OCI-LY3 (cell line): ENCODE measurements at regions not wholly inside any gene's neighbourhood (a gene's known extent, or its start where the extent isn't known, plus 50 kb on each side); places are given as distances from the start of the nearest gene placed in this dataset.

ENCODE experiments used
- H2AFZ ChIP-seq: fragments of 200-600, 300-600 bp; shearing (Covaris generic); 2 replicates; pipeline ENCODE4 v1.6.0; 2014; ENCODE audit warnings: antibody characterized with exemption, low read depth, low read length
- H3K27ac ChIP-seq: fragments of 200-600, 300-600 bp; sonication (generic); 2 replicates; pipeline ENCODE4 v1.5.1; 2014; ENCODE audit warnings: mild to moderate bottlenecking, low read length, moderate library complexity, mixed read lengths
- H3K27me3 ChIP-seq: fragments of 200-600, 300-600 bp; sonication (generic); 2 replicates; pipeline ENCODE4 v1.6.1; 2014; ENCODE audit warnings: low read depth, low read length, mixed read lengths
- H3K36me3 ChIP-seq: fragments of 200-600, 300-600 bp; sonication (generic); replicated peaks from 2 replicates; pipeline ENCODE3; 2014; ENCODE audit warnings: low read depth, low read length, mixed read lengths
- H3K4me1 ChIP-seq: fragments of 300-600, 200-600 bp; sonication (generic); 2 replicates; pipeline ENCODE4 v1.6.1; 2014; ENCODE audit warnings: low read length, mixed read lengths
- H3K4me2 ChIP-seq: fragments of 200-600, 300-600 bp; sonication (generic); 2 replicates; pipeline ENCODE4 v1.6.1; 2014; ENCODE audit warnings: low read length, mixed read lengths
- H3K4me3 ChIP-seq: fragments of 300-600, 200-600 bp; sonication (generic); 2 replicates; pipeline ENCODE4 v1.5.1; 2014; ENCODE audit warnings: antibody characterized with exemption, mild to moderate bottlenecking, low read length, moderate library complexity
- H3K79me2 ChIP-seq: fragments of 300-600, 200-600 bp; shearing (Covaris generic); 2 replicates; pipeline ENCODE4 v1.6.1; 2014; ENCODE audit warnings: mild to moderate bottlenecking, low read length, mixed read lengths
- H3K9ac ChIP-seq: fragments of 300-600, 200-600 bp; shearing (Covaris generic); 2 replicates; pipeline ENCODE4 v1.6.0; 2014; ENCODE audit warnings: mild to moderate bottlenecking, low read length, moderate library complexity
- H3K9me3 ChIP-seq: fragments of 200-600, 300-600 bp; shearing (Covaris generic); 2 replicates; pipeline ENCODE4 v1.6.1; 2014; ENCODE audit warnings: low read length, mixed read lengths; ENCODE audit not compliant: insufficient read depth
- H4K20me1 ChIP-seq: fragments of 200-600, 300-600 bp; sonication (generic); 2 replicates; pipeline ENCODE4 v1.6.1; 2016; ENCODE audit warnings: low read length, mixed read lengths; ENCODE audit not compliant: insufficient read depth
- EZH2phosphoT487 ChIP-seq: fragments of 200-600 bp; shearing (Covaris generic); IDR thresholded peaks from 2 replicates; pipeline ENCODE4 v1.6.1; 2018; ENCODE audit warnings: antibody characterized with exemption, mixed run types, low read depth
- TF ChIP-seq, protein P1 (sequence below): fragments of 200-600, 300-600 bp; sonication (generic); IDR thresholded peaks from 2 replicates; pipeline ENCODE4 v1.5.1; 2014; ENCODE audit warnings: antibody characterized with exemption, low read length, low read depth

GRCh38 chr9:96122282-96122681 lies 179.7 kb downstream of the HSD17B3 start:
- no peak for TF ChIP-seq EZH2phosphoT487
- TF ChIP-seq, protein P1, sequence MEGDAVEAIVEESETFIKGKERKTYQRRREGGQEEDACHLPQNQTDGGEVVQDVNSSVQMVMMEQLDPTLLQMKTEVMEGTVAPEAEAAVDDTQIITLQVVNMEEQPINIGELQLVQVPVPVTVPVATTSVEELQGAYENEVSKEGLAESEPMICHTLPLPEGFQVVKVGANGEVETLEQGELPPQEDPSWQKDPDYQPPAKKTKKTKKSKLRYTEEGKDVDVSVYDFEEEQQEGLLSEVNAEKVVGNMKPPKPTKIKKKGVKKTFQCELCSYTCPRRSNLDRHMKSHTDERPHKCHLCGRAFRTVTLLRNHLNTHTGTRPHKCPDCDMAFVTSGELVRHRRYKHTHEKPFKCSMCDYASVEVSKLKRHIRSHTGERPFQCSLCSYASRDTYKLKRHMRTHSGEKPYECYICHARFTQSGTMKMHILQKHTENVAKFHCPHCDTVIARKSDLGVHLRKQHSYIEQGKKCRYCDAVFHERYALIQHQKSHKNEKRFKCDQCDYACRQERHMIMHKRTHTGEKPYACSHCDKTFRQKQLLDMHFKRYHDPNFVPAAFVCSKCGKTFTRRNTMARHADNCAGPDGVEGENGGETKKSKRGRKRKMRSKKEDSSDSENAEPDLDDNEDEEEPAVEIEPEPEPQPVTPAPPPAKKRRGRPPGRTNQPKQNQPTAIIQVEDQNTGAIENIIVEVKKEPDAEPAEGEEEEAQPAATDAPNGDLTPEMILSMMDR, result no peak
- H4K20me1 ChIP-seq, result no peaks in the 10 kb centered on the region
- H3K36me3 ChIP-seq, result no peaks in the 10 kb centered on the region
- H3K9ac ChIP-seq, result no peak overlapping the region
- H3K9me3 ChIP-seq, result no peaks in the 10 kb centered on the region
- no peak overlapping the region for H3K27ac ChIP-seq
- H3K4me3 ChIP-seq, result no peak overlapping the region
- no peak overlapping the region for H3K4me2 ChIP-seq
- H3K79me2 ChIP-seq, result no peaks in the 10 kb centered on the region
- H3K4me1 ChIP-seq, result no peaks in the 10 kb centered on the region
- no peaks in the 10 kb centered on the region for H3K27me3 ChIP-seq
- H2AFZ ChIP-seq, result peak overlapping the region; percentile 44; the same call in 1 of the 2 replicates

DNA sequence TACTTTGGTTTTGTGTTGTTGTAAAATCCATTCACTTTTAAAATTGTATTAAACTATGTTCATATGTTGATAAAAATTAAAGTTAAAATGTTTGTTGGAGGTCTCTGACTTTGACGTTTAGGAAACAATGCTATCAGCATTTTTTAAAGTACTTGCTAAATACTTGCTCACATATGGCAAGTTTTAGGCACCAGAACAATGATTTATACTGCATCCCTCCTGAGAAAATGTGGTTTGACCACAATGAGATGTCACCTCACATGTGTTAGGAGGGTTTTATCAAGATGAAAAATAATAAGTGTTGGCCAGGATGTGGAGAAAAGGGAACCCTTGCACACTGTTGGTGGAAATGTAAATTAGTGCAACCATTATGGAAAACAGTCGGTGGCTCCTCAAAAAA lies 180.8 kb downstream of the HSD17B3 start:
- no peak overlapping the region for H3K4me2 ChIP-seq
- H4K20me1 ChIP-seq, result no peaks in the 10 kb centered on the region
- no peak overlapping the region for H2AFZ ChIP-seq
- H3K79me2 ChIP-seq, result no peaks in the 10 kb centered on the region
- TF ChIP-seq EZH2phosphoT487, result no peak
- TF ChIP-seq, protein P1, result no peak
- H3K9me3 ChIP-seq, result no peaks in the 10 kb centered on the region
- no peak overlapping the region for H3K4me3 ChIP-seq
- H3K4me1 ChIP-seq, result no peaks in the 10 kb centered on the region
- H3K9ac ChIP-seq, result no peak overlapping the region
- H3K27ac ChIP-seq, result no peak overlapping the region
- H3K27me3 ChIP-seq, result no peaks in the 10 kb centered on the region
- H3K36me3 ChIP-seq, result no peaks in the 10 kb centered on the region

- Histone ChIP-seq H4K20me1 (no peaks in the 10 kb centered on the region), H3K4me1 (no peaks in the 10 kb centered on the region), H3K4me2 (no peak overlapping the region), H3K36me3 (no peaks in the 10 kb centered on the region), H3K27me3 (no peaks in the 10 kb centered on the region), H3K9ac (no peak overlapping the region), H2AFZ (no peak overlapping the region), H3K4me3 (no peak overlapping the region), H3K79me2 (no peaks in the 10 kb centered on the region), H3K9me3 (no peaks in the 10 kb centered on the region), H3K27ac (no peak overlapping the region)
- no peak for TF ChIP-seq EZH2phosphoT487
- TF ChIP-seq, protein P1, result no peak
Observed at GRCh38 chr9:96117398-96118080, 184.4 kb downstream of the HSD17B3 start.

GRCh38 chr9:96116275-96117064 lies 185.5 kb downstream of the HSD17B3 start:
- no peak overlapping the region for H3K4me2 ChIP-seq

More at GRCh38 chr9:96116275-96117064, 185.5 kb downstream of the HSD17B3 start:
- Histone ChIP-seq H3K4me1 (no peaks in the 10 kb centered on the region), H3K79me2 (no peaks in the 10 kb centered on the region), H3K36me3 (no peaks in the 10 kb centered on the region), H3K4me3 (no peak overlapping the region), H3K27ac (no peak overlapping the region), H2AFZ (no peak overlapping the region), H3K9me3 (no peaks in the 10 kb centered on the region), H3K27me3 (no peaks in the 10 kb centered on the region), H3K9ac (no peak overlapping the region), H4K20me1 (no peaks in the 10 kb centered on the region)
- TF ChIP-seq, protein P1, result no peak
- TF ChIP-seq EZH2phosphoT487, result no peak
